Breast epithelium (tissue), 4 donors: ENCODE measurements at regions not wholly inside any gene's neighbourhood (a gene's known extent, or its start where the extent isn't known, plus 50 kb on each side); places are given as distances from the start of the nearest gene placed in this dataset.
A peak's percentile ranks its signal among the peaks of the same experiment; 100 is the strongest.

Source experiments
- DNase-seq, 2 donors: peaks; one replicate each; pipeline ENCODE4 v3.0.0-alpha.2; 2019; ENCODE audit warnings: low spot score in 2 of 2
- H3K27ac ChIP-seq, 2 donors: fragments of 200-600 bp; sonication (generic) in 1 of 2; one replicate each; pipeline ENCODE4 v1.5.1; 2016 to 2019; ENCODE audit warnings: mild to moderate bottlenecking in 1 of 2
- H3K27me3 ChIP-seq, 2 donors: fragments of 200-600 bp; sonication (generic) in 1 of 2; one replicate each; pipeline versions ENCODE4 v1.5.1 to v1.6.0; 2017 to 2019; ENCODE audit warnings: control low read depth in 1 of 2, mild to moderate bottlenecking in 1 of 2
- H3K36me3 ChIP-seq: fragments of 200-600 bp; one replicate; pipeline ENCODE4 v1.5.1; 2019
- H3K4me1 ChIP-seq, 2 donors: fragments of 200-600 bp; sonication (generic); one replicate each; pipeline ENCODE4 v1.5.1; 2016 to 2019; ENCODE audit warnings: control low read depth in 1 of 2
- H3K4me3 ChIP-seq, 3 donors: fragments of 200-600 bp; sonication (generic); 1 replicate in 2 of 3; 2 replicates in 1 of 3; pipeline ENCODE4 v1.5.1; 2016 to 2019; ENCODE audit warnings: mild to moderate bottlenecking in 3 of 3, moderate library complexity in 2 of 3
- H3K9me3 ChIP-seq, 2 donors: fragments of 200-600 bp; sonication (generic) in 1 of 2; one replicate each; pipeline ENCODE4 v1.5.1; 2016 to 2019; ENCODE audit warnings: control low read depth in 1 of 2
- CTCF ChIP-seq, 3 donors: fragments of 450-650 bp; IDR thresholded peaks; one replicate each; pipeline ENCODE4 v1.5.1; 2016 to 2017; ENCODE audit warnings: antibody characterized with exemption in 3 of 3, mild to moderate bottlenecking in 3 of 3, moderate library complexity in 3 of 3
- POLR2A ChIP-seq: fragments of 450-650 bp; IDR thresholded peaks from one replicate; pipeline ENCODE4 v1.6.1; 2016; ENCODE audit warnings: antibody characterized with exemption, mild to moderate bottlenecking, moderate library complexity
- POLR2AphosphoS5 ChIP-seq, 3 donors: sonication (generic); formaldehyde crosslinking; IDR thresholded peaks; one replicate each; pipeline ENCODE4 v1.6.1; 2017; ENCODE audit warnings: antibody characterized with exemption in 3 of 3
- intact Hi-C: fragments of 100-400 bp; cut with DNase I; formaldehyde crosslinking; loops from one replicate; pipeline ENCODE4 v1.15.1; 2023; ENCODE audit warnings: low total_unique reads

GRCh38 chr21:16427587-16428087, 697.9 kb downstream of the USP25 start:
- no peak overlapping the region for H3K4me3 ChIP-seq
- intact Hi-C loops, result no loop called here
- H3K27ac ChIP-seq, result no peak overlapping the region
- H3K27me3 ChIP-seq, result no peaks in the 10 kb centered on the region
- no peak for DNase-seq
- TF ChIP-seq POLR2A (no peak), CTCF (IDR thresholded peaks at IDR 0.05) (no peak), POLR2AphosphoS5 (IDR thresholded peaks at IDR 0.05) (no peak)
- H3K4me1 ChIP-seq, result peaks cover 0 to 5% of the 10 kb centered on the region in 2 donors
- no peaks in the 10 kb centered on the region for H3K36me3 ChIP-seq
- H3K9me3 ChIP-seq, result no peaks in the 10 kb centered on the region

GRCh38 chr21:16437586-16437985, 707.8 kb downstream of the USP25 start:
- no peaks in the 10 kb centered on the region for H3K27me3 ChIP-seq
- no peak for TF ChIP-seq CTCF (IDR thresholded peaks at IDR 0.05)
- no peak for TF ChIP-seq POLR2AphosphoS5 (IDR thresholded peaks at IDR 0.05)
- TF ChIP-seq POLR2A, result no peak
- intact Hi-C loops, result no loop called here
- no peaks in the 10 kb centered on the region for H3K36me3 ChIP-seq
- no peak overlapping the region for H3K4me3 ChIP-seq
- H3K9me3 ChIP-seq, result no peaks in the 10 kb centered on the region
- H3K27ac ChIP-seq, result no peak overlapping the region
- DNase-seq, result no peak
- no peaks in the 10 kb centered on the region for H3K4me1 ChIP-seq

- H3K4me3 ChIP-seq, result no peak overlapping the region
- no peaks in the 10 kb centered on the region for H3K27me3 ChIP-seq
- TF ChIP-seq CTCF (IDR thresholded peaks at IDR 0.05), result no peak
- TF ChIP-seq POLR2AphosphoS5 (IDR thresholded peaks at IDR 0.05), result no peak
- TF ChIP-seq POLR2A, result no peak
- no peak for DNase-seq
- no peak overlapping the region for H3K27ac ChIP-seq
- H3K36me3 ChIP-seq, result no peaks in the 10 kb centered on the region
- H3K9me3 ChIP-seq, result no peaks in the 10 kb centered on the region
- intact Hi-C loops, result no loop called here
- H3K4me1 ChIP-seq, result no peaks in the 10 kb centered on the region
These were observed 709.0 kb downstream of the USP25 start for GRCh38 chr21:16438761-16439160.

GRCh38 chr21:16441789-16442188, 712.0 kb downstream of the USP25 start:
- Histone ChIP-seq H3K27me3 (no peaks in the 10 kb centered on the region), H3K9me3 (no peaks in the 10 kb centered on the region)
- intact Hi-C loops, result no loop called here

GRCh38 chr21:16454399-16454798, 724.6 kb downstream of the USP25 start:
- intact Hi-C loops, result no loop called here
- H3K27me3 ChIP-seq, result no peaks in the 10 kb centered on the region
- no peak for DNase-seq

More at GRCh38 chr21:16441789-16442188, 712.0 kb downstream of the USP25 start:
- TF ChIP-seq POLR2A (no peak), POLR2AphosphoS5 (IDR thresholded peaks at IDR 0.05) (no peak), CTCF (IDR thresholded peaks at IDR 0.05) (no peak)
- Histone ChIP-seq H3K4me3 (no peak overlapping the region), H3K27ac (no peak overlapping the region), H3K4me1 (no peaks in the 10 kb centered on the region), H3K36me3 (no peaks in the 10 kb centered on the region)
- no peak for DNase-seq

More at GRCh38 chr21:16454399-16454798, 724.6 kb downstream of the USP25 start:
- no peaks in the 10 kb centered on the region for H3K36me3 ChIP-seq
- no peaks in the 10 kb centered on the region for H3K9me3 ChIP-seq
- no peak overlapping the region for H3K4me3 ChIP-seq
- no peaks in the 10 kb centered on the region for H3K4me1 ChIP-seq
- TF ChIP-seq POLR2AphosphoS5 (IDR thresholded peaks at IDR 0.05) (no peak), CTCF (IDR thresholded peaks at IDR 0.05) (peak in 2 of 3 donors; percentile 7 to 19), POLR2A (no peak)
- no peak overlapping the region for H3K27ac ChIP-seq
